ENCODE measurements at regions not wholly inside any gene's neighbourhood (a gene's known extent, or its start where the extent isn't known, plus 50 kb on each side); places are given as distances from the start of the nearest gene placed in this dataset.

GRCh38 chr7:79872176-79872575 is 262.5 kb upstream of the GNAI1 start:
- no peak for TF ChIP-seq CTCF (conservative IDR thresholded peaks at IDR 0.05)
- H3K27ac ChIP-seq = no peak overlapping the region

- TF ChIP-seq CTCF (conservative IDR thresholded peaks at IDR 0.05) = no peak
- no peak overlapping the region for H3K27ac ChIP-seq
Observed at GRCh38 chr7:79868010-79868409, 266.6 kb upstream of the GNAI1 start.

GRCh38 chr7:79862447-79863210 is 272.0 kb upstream of the GNAI1 start:
- H3K27ac ChIP-seq = no peak overlapping the region
- no peak for TF ChIP-seq CTCF (conservative IDR thresholded peaks at IDR 0.05)

- H3K27ac ChIP-seq = no peak overlapping the region
- no peak for TF ChIP-seq CTCF (conservative IDR thresholded peaks at IDR 0.05)
Observed at GRCh38 chr7:79855172-79855571, 279.5 kb upstream of the GNAI1 start.

GRCh38 chr7:79854621-79855020 is 280.0 kb upstream of the GNAI1 start:
- TF ChIP-seq CTCF (conservative IDR thresholded peaks at IDR 0.05) = no peak
- H3K27ac ChIP-seq = no peak overlapping the region

- no peak overlapping the region for H3K27ac ChIP-seq
- TF ChIP-seq CTCF (conservative IDR thresholded peaks at IDR 0.05) = no peak
Observed at GRCh38 chr7:79837915-79838314, 296.7 kb upstream of the GNAI1 start.

- no peak for TF ChIP-seq CTCF (conservative IDR thresholded peaks at IDR 0.05)
Observed at GRCh38 chr7:79833616-79834015, 301.0 kb upstream of the GNAI1 start.

More at GRCh38 chr7:79833616-79834015, 301.0 kb upstream of the GNAI1 start:
- H3K27ac ChIP-seq = no peak overlapping the region
